ENCODE measurements at regions not wholly inside any gene's neighbourhood (a gene's known extent, or its start where the extent isn't known, plus 50 kb on each side); places are given as distances from the start of the nearest gene placed in this dataset.
"Not testable (repeated sequence)": the region's sequence is repeated elsewhere in the genome, so short reads cannot be mapped to it uniquely, and the experiment has no call there.

GRCh38 chr4:27894951-27895350 lies 1034.3 kb downstream of the STIM2 start:
- no peak for DNase-seq

GRCh38 chr4:27908356-27908755 lies 1047.7 kb downstream of the STIM2 start:
- DNase-seq: peak; percentile 36

GRCh38 chr4:27910227-27910626 lies 1049.6 kb downstream of the STIM2 start:
- no peak for DNase-seq

DNA sequence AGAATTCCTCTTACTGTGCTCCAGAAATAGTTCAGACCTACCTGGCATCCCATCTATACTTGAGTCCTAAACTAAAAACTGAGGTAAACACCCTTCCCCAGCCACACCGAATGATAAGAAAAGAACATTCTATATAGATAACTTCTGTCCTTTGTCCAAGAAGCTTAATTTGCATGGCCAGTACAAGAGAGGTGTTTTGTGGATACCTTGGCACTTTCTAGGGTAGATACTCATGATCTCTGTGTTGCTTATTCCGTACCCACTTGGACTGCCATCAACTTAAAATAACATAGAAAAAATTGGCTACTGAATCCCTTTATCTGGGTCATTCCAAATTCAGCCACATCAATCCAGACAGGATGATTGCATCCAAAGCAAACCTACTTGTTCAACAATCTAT lies 1050.4 kb downstream of the STIM2 start:
- no peak for DNase-seq

GRCh38 chr4:27913738-27914137 lies 1053.1 kb downstream of the STIM2 start:
- DNase-seq: no peak

DNA sequence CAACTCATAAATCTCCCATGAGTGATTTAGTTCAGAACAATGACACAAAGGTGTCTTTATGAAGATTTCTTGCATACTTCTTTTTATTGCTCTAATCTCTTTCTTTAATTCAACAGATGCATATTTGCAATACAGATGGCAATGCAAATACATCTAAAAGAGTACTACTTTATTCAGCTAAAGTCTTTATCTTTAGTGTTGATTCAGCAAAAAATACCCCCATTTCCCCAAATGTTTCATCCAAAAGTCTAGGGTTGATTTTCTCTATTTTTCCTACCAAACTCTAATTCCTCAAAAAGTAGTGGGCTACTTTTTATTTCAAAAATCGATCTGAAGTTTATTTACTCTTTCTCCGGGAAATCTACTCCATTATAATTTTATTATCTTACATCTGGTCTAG lies 1055.2 kb downstream of the STIM2 start:
- DNase-seq: no peak

GRCh38 chr4:27916452-27917184 lies 1056.0 kb downstream of the STIM2 start:
- no peak for DNase-seq

DNA sequence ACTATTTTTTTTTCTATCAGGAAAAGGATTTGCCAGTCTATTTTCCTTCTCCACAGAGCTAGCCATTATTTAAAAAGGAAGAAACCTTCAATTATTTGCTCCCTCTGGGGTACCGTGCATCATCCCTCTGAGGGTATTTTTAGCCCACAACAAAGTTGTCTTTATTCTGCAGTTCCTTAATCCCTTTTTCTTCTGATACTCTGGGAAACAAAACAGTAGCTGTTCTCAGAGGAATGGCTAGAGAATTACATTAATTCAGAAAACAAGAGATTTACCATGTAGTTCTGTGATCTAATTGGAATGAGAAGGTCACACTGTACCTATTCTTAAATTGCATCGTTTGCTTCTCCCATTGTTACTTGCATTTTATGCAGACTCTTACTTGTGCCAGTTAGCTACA lies 1056.7 kb downstream of the STIM2 start:
- no peak for DNase-seq

DNA sequence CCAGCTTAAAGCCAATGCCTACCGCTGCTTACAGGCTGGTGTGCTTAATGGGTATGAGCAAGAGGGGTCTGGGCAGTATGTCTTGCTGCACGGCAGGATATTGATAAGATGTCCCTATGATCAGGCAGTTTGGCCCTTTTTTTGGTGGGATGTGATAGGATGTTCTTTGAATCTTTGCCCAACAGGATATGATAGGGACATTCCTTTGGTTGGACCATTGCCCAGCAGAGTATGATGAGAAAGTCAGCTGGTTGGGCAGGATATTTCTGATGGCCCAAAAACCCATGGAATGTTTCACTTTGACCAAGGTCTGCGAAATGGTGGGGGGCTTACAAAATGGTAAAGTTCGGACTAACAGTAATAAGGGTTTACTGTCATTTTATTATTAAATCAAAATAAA lies 1060.6 kb downstream of the STIM2 start:
- peak; percentile 59 for DNase-seq

- DNase-seq: no peak
These were observed 1068.3 kb downstream of the STIM2 start for GRCh38 chr4:27928761-27929540.

DNA sequence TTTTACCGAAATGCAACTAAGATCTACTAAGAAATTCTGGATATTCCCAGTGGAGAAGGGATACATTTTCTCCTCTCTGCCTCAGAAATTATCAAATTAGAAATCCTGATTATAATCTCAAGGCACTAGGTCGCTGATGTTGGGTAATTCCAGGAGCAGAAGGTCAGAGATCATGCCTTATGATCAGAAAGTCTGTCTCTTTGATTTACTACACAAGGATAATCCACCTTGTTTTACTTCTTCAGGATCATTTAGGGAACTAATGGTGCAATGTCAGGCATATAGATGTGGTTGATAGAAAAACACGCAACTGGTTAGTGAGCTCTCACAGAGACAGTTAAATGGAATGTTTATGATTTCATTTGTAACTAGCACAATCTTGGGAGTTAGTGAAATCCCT lies 1069.7 kb downstream of the STIM2 start:
- no peak for DNase-seq

GRCh38 chr4:27930976-27931375 lies 1070.3 kb downstream of the STIM2 start:
- no peak for DNase-seq

DNA sequence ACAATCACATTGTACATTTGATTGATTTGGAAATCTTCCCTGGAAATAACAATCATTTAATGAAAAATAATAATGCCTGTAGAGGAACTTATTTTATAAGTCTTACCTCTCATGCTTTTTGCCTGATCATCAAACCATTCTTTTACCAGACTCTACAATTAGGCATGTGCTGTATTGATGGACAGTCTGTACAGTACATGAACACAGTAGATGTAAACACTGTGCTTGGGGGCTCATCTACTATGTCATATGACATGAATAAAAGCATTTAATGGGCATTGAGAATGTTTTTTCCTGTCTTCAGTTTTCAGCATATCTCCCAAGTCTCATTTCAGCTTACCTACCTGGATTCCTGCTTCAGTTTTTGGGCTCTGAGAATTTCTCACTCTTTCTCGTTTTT lies 1070.9 kb downstream of the STIM2 start:
- DNase-seq: no peak

DNA sequence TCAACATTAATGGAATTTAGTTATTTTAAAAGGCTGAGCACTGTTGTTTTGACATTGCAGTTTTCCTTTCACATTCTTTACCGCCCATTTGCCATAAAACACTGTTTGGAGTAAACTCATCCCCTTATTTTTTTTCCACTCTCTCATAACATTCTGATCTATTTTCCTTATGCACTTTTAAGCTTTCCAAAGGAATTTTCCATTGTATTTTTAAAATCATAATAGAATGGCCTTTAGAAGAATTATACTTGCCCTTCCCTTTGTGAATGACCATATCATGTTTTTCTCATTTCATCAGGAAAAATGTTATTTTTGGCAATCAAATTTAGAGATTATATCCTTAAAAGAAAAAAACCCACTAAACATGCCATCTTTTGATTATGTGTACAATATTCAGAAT lies 1074.2 kb downstream of the STIM2 start:
- no peak for DNase-seq

DNA sequence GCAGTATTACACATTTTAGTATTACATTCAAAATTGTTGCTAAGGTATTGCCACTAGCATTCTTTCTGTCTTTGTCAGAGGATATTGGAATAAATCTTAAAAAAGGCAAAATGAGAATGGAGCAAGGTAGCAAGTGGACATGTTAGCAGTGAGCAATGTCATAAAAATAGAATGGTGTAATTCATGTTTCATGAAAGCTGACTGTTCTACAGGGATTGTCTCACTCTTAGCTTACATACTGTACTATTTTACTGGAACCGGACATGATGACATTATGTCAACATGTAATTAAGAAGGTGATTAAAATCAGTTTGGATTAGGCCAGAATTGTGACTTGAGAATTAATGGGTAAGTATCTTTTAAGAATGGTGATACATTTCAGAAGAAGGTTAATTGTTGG lies 1086.2 kb downstream of the STIM2 start:
- no peak for DNase-seq

DNA sequence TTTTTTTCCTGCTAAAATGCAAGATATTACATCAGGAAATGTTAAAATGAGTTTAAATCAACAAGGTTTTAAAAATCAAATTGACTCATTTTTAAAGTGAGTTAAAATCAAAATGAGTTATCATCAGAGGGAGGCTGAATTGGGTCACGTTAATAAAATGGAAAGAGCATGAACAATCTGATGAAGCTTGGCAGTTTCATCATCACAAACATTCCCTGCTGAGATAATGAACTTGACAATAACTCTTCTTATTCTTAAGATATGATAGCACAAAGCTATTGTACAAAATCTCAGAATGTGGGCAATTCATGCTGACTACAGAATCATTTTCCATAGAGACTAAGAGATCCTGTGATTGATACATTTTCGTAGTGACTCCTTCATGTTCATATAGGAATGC lies 1086.7 kb downstream of the STIM2 start:
- no peak for DNase-seq

- no peak for DNase-seq
These were observed 1103.5 kb downstream of the STIM2 start for GRCh38 chr4:27964095-27964494.

GRCh38 chr4:27966664-27967063 lies 1106.0 kb downstream of the STIM2 start:
- DNase-seq: no peak

DNA sequence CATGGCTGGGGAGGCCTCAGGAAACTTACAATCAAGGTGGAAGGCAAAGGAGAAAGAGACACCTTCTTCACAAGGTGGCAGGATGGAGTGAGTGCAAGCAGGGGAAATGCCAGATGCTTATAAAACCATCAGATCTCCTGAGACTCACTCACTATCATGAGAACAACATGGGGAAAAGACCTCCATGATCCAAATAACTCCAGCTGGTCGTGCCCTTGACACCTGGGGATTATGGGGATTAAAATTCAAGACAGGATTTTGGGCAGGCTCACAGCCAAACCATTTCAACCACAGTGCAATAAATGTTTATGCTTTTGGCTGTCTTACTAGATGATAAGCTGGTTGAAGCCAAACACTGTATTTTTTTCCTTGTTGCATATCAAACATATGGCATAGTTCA lies 1112.4 kb downstream of the STIM2 start:
- no peak for DNase-seq

DNA sequence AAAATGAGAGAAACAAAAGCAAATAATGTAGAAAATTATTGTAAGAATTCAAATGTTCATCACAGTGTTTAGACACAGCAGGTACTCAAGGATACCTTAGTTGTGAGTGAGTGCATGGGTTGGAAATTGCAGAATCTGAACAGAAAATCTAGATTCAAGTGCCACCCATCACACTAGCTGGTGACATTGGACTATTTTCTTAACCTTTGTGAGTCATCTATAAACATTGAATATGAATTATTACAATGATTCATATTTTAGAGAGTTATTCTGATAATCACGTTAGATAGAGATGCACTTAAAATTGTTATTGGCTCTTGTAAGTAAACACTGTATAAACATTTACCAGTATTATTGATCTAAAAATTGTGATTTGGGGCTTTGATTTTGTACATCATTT lies 1113.1 kb downstream of the STIM2 start:
- DNase-seq: no peak

DNA sequence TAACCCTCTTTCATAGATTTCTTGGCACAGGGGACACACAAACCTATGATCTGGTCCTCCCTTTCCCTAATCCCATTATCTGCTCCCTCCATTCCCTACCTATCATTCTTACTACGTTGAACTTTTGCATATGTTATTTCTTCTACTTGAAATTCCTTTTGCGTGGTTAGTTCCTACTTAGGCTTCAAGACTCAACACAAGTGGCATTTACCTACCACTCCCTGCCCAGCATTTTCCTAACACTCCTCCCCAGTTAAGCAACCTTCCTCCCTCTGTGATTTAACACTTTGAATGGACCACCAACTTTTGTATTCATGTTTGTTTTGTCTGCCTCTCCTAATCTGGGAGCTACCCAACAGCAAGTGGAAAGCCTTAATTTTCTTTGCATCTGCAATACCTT lies 1113.7 kb downstream of the STIM2 start:
- no peak for DNase-seq

GRCh38 chr4:27974881-27975280 lies 1114.2 kb downstream of the STIM2 start:
- DNase-seq: not testable (repeated sequence)

GRCh38 chr4:27978427-27979109 lies 1117.9 kb downstream of the STIM2 start:
- not testable (repeated sequence) for DNase-seq

- no peak for DNase-seq
These were observed 1124.9 kb downstream of the STIM2 start for GRCh38 chr4:27985522-27985921.
